Mucosa of descending colon (tissue), 3 donors: ENCODE measurements at regions not wholly inside any gene's neighbourhood (a gene's known extent, or its start where the extent isn't known, plus 50 kb on each side); places are given as distances from the start of the nearest gene placed in this dataset.

Source experiments
- ATAC-seq: fragments of 200-7000 bp; cut with Tn5 transposase; one replicate; pipeline ENCODE4 v1.9.1; 2020; ENCODE audit warnings: mild to moderate bottlenecking, moderate library complexity
- DNase-seq, 3 donors: peaks; one replicate each; pipeline ENCODE4 v3.0.0-alpha.2; 2020
- H3K36me3 ChIP-seq: fragments of 200-600 bp; one replicate; pipeline ENCODE4 v1.8.0; 2021; ENCODE audit warnings: low read depth, mild to moderate bottlenecking
- H3K4me1 ChIP-seq: fragments of 200-600 bp; one replicate; pipeline ENCODE4 v1.8.0; 2021; ENCODE audit warnings: low read depth, mild to moderate bottlenecking
- H3K4me3 ChIP-seq: fragments of 200-600 bp; one replicate; pipeline ENCODE4 v1.8.0; 2021; ENCODE audit warnings: mild to moderate bottlenecking
- H3K9me3 ChIP-seq: fragments of 200-600 bp; one replicate; pipeline ENCODE4 v1.8.0; 2021; ENCODE audit warnings: mild to moderate bottlenecking
- intact Hi-C, 2 donors: fragments of 100-400 bp; cut with DNase I in 1 of 2; cut with micrococcal nuclease in 1 of 2; formaldehyde crosslinking; loops; one replicate each; pipeline versions ENCODE4 v1.11.0 to v1.11.1; 2022; cut with DNase I, micrococcal nuclease
- TF ChIP-seq, protein P1 (sequence below): fragments of 200-600 bp; IDR thresholded peaks from one replicate; pipeline ENCODE4 v1.8.0; 2022; ENCODE audit warnings: antibody characterized with exemption, mild to moderate bottlenecking
- donor health status: DM: no; HTN: no; CAD: no; lungs with moderate emphysema.
- donor health status: DM: no; HTN: no; CAD: no.
- donor health status: DM: no; HTN: yes; CAD: no.

DNA sequence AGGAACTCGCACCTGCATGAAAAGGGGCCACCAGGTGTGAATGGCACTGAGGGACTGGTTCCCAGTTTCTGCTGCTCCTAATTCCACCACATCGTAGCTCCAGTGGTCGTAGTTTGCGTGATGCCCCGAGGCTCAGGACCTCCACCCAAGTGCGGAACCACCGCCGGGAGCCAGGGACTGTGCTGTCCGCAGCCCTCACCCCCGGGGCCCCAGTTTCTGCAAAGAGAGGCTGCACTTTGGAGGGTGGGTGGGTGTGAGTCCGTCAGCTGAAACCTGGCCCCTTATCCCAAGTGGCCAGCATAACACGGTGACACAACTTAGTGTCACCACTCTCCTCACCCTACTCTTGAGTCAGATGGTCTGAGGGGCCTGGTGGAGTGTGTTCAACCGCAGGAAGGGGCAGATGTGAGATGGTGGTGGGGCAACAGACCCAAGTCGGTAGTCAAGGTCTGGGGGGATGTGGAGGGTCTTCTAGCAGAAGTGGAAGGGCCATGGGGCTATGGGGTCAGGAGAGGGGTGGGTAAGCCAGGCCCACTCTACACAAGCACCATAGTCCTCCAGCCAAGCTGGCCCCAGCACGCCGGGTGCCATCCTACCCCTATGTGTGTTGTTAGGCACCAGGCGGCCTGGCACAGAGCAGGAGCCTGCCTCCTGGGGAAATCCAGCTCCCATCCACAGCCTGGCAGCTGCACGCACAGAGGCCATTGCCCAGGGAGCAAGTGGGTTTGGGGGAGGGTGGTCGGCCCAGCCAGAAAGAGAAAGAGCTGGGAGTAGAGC is 1301.6 kb downstream of the UQCRFS1 start:
- intact Hi-C loops = no loop called here

DNA sequence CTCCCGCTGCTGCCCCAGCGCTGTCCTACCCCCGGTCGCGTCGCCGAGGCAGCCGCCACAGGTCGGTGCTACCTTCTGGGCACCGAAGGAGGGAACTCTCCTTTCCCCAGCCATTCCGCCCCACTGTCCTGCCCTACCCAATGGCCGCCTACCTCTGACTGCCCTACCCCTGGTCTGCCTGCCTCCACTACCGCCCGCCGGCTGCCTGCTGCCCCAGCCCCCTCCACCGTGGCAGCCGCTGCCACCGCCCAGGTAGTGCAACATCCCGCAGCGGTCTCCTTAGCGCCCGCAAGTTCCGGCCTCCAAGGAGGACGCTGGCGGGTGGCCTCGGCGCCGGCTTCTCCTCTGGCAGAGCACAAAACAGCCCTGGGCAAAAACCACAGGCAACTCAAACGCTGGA is 1303.1 kb downstream of the UQCRFS1 start:
- ATAC-seq (no peak), DNase-seq (no peak)
- Histone ChIP-seq H3K36me3 (no peaks in the 10 kb centered on the region), H3K4me1 (no peaks in the 10 kb centered on the region), H3K9me3 (no peaks in the 10 kb centered on the region), H3K4me3 (no peak overlapping the region)
- intact Hi-C loops = no loop called here
- TF ChIP-seq, protein P1, sequence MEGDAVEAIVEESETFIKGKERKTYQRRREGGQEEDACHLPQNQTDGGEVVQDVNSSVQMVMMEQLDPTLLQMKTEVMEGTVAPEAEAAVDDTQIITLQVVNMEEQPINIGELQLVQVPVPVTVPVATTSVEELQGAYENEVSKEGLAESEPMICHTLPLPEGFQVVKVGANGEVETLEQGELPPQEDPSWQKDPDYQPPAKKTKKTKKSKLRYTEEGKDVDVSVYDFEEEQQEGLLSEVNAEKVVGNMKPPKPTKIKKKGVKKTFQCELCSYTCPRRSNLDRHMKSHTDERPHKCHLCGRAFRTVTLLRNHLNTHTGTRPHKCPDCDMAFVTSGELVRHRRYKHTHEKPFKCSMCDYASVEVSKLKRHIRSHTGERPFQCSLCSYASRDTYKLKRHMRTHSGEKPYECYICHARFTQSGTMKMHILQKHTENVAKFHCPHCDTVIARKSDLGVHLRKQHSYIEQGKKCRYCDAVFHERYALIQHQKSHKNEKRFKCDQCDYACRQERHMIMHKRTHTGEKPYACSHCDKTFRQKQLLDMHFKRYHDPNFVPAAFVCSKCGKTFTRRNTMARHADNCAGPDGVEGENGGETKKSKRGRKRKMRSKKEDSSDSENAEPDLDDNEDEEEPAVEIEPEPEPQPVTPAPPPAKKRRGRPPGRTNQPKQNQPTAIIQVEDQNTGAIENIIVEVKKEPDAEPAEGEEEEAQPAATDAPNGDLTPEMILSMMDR = no peak

More for the DNA sequence above, 1301.6 kb downstream of the UQCRFS1 start:
- TF ChIP-seq, protein P1 = no peak
- ATAC-seq = no peak
- Histone ChIP-seq H3K36me3 (no peaks in the 10 kb centered on the region), H3K4me3 (no peak overlapping the region), H3K4me1 (no peaks in the 10 kb centered on the region), H3K9me3 (no peaks in the 10 kb centered on the region)
- no peak for DNase-seq

DNA sequence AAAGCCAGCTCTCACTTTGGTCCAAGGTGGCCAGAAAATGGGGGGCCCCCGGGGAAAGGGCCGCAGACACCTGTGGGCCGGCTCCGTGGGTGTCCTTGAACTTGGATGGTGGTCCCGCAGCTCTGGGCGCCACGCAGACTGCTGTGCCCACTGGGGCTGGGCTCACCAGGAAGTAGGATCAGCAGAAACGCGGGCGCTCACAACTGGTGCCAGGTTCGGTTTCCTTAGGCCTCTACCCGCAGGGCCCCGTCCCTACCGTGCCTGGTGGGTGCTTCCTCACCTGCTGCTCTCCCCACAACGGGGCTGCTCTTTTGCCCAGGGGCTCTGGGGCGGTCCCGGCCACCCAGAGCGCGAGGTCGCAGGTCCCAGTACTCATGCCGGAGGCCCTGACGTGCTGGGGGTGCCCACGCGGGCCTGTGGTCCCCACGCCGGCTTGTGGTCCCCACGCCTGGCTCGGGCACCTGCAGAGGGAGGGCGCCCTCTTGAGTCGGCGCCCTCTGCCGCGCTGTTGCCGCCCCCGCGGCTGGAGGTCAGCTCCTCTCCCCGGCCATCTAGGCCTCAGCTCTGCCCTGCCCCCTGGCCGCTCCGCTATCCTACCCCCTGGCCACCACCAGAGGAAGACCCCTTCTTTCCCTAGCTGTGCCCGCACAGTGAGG is 1303.6 kb downstream of the UQCRFS1 start:
- TF ChIP-seq, protein P1 = no peak
- Histone ChIP-seq H3K4me1 (no peaks in the 10 kb centered on the region), H3K4me3 (no peak overlapping the region), H3K36me3 (no peaks in the 10 kb centered on the region), H3K9me3 (no peaks in the 10 kb centered on the region)
- intact Hi-C loops = no loop called here
- ATAC-seq (no peak), DNase-seq (no peak)

DNA sequence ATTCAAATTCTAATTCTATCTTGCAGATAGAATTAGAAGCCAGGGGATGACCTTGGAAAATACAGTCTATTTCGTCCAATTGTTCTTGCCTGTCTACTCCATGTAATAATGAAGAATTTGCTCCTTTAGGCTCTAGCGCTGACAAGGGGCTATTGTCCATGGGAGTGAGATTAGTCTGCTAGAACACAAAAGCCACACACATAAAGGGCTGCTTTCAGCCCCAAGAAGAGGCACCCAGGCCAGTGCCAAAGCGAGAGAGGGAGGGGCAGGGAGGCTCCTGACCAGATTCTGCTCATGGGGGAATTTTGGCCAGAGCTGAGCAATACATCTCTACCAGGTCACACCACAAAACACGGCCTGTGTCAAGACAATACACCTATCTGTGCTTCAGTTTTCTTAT is 1306.9 kb downstream of the UQCRFS1 start:
- Histone ChIP-seq H3K4me1 (no peaks in the 10 kb centered on the region), H3K4me3 (no peak overlapping the region), H3K9me3 (no peaks in the 10 kb centered on the region), H3K36me3 (no peaks in the 10 kb centered on the region)
- ATAC-seq (no peak), DNase-seq (no peak)
- TF ChIP-seq, protein P1 = no peak
- intact Hi-C loops = no loop called here

DNA sequence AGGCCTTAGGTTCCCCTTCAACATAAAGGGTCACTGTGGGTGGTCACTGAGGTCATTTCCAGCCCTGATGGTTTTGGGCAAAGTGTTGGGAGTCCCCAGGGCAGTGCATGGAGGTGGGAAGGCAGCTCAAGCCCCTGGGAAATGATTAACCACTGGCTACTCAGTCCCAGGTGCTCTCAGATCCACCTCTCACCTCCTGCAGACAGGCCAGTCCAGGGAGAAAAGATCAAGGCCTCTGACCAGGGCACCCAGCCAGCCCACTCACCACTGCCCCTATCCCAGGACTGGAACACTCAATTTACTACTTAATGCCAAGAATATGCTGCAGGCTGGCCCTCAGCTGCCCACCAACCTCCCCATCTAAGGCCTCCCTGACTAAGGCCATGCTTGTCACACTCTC is 1307.9 kb downstream of the UQCRFS1 start:
- no peaks in the 10 kb centered on the region for H3K36me3 ChIP-seq
- no peak for DNase-seq
- TF ChIP-seq, protein P1 = no peak
- ATAC-seq = no peak
- H3K4me1 ChIP-seq = no peaks in the 10 kb centered on the region
- H3K4me3 ChIP-seq = no peak overlapping the region
- intact Hi-C loops = no loop called here
- no peaks in the 10 kb centered on the region for H3K9me3 ChIP-seq
